SH-SY5Y (cell line): ENCODE measurements at regions not wholly inside any gene's neighbourhood (a gene's known extent, or its start where the extent isn't known, plus 50 kb on each side); places are given as distances from the start of the nearest gene placed in this dataset.

Experiments used
- GATA2 ChIP-seq: IDR thresholded peaks from 2 replicates; pipeline ENCODE4 v1.6.1; 2011; ENCODE audit warnings: mild to moderate bottlenecking, low read depth, low read length
- GATA3 ChIP-seq: IDR thresholded peaks from 2 replicates; pipeline ENCODE4 v1.6.1; 2011; ENCODE audit warnings: low read depth, mild to moderate bottlenecking, low read length, moderate library complexity

GRCh38 chr4:180814875-180815417 lies 1428.3 kb upstream of the TENM3 start:
- no peak for TF ChIP-seq GATA2
- TF ChIP-seq GATA3: no peak

DNA sequence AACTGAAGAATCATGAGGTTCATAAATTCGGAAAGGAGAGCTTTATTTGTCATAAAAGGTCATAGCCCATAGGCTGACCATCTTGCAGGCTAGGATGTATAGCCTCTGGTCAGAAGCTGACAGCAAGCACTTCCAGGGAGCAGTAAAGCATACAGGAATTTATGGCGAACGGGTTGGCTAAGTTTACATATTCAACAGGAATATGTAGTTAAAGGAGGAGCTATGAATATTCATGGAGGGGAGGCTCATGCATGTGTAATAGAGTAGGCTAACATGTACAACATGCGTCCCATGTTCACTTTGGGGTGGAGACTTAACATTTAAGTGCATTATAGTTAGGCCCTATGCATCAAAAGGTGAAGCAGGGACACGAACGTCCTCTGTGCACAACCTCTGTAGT lies 1425.7 kb upstream of the TENM3 start:
- TF ChIP-seq GATA3 (no peak), GATA2 (no peak)

GRCh38 chr4:180823108-180823507 lies 1420.1 kb upstream of the TENM3 start:
- TF ChIP-seq GATA3 (no peak), GATA2 (no peak)

DNA sequence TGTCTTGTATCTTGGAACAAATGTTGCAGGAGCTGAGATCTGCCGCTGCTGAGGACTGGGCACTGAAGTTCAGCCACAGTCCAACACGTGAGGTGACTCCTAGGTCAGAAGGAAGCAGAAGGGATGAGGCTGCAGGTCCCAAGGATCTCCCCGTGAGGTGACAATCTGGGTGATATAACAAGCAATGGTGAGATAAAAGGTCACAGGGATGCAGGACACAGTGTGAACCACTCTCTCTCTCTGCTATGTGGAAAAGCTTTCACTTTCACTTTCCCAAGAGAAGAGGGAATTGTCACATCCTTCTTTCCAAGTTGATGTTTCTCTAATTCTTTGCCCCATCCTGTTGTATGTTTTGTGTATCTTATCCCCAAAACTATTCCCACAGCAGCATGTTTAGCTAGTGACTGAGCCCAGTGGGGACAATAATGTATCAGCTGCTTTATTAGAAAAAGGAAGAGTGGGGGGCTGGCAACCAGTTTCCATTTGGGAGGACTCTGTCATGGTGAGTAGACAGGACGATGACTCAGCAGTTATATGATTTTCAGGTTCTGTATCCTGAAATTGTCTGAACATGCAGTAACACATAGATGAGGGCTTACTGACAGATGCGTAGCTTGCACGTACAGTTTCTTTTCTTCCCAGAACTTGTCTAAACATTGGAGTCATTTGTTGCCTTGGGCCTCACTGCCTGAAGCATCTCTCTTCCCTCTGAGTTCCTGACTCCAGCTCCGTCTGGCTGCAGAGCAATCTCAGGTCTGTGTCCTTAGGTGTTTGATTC lies 1415.8 kb upstream of the TENM3 start:
- TF ChIP-seq GATA3 (no peak), GATA2 (no peak)

- no peak for TF ChIP-seq GATA3
Measured at GRCh38 chr4:180828455-180829018, 1414.7 kb upstream of the TENM3 start.

- TF ChIP-seq GATA2 (no peak), GATA3 (no peak)
Measured at GRCh38 chr4:180832073-180832472, 1411.1 kb upstream of the TENM3 start.

GRCh38 chr4:180840142-180840541 lies 1403.1 kb upstream of the TENM3 start:
- TF ChIP-seq GATA2 (no peak), GATA3 (no peak)

- no peak for TF ChIP-seq GATA2
- no peak for TF ChIP-seq GATA3
Measured at GRCh38 chr4:180850318-180850940, 1392.8 kb upstream of the TENM3 start.

GRCh38 chr4:180852738-180853137 lies 1390.5 kb upstream of the TENM3 start:
- TF ChIP-seq GATA3 (no peak), GATA2 (no peak)

GRCh38 chr4:180855184-180855583 lies 1388.0 kb upstream of the TENM3 start:
- no peak for TF ChIP-seq GATA3
- no peak for TF ChIP-seq GATA2

- no peak for TF ChIP-seq GATA2
- no peak for TF ChIP-seq GATA3
Measured at GRCh38 chr4:180860089-180860720, 1383.0 kb upstream of the TENM3 start.

- TF ChIP-seq GATA3 (no peak), GATA2 (no peak)
Measured at GRCh38 chr4:180861651-180862050, 1381.6 kb upstream of the TENM3 start.

DNA sequence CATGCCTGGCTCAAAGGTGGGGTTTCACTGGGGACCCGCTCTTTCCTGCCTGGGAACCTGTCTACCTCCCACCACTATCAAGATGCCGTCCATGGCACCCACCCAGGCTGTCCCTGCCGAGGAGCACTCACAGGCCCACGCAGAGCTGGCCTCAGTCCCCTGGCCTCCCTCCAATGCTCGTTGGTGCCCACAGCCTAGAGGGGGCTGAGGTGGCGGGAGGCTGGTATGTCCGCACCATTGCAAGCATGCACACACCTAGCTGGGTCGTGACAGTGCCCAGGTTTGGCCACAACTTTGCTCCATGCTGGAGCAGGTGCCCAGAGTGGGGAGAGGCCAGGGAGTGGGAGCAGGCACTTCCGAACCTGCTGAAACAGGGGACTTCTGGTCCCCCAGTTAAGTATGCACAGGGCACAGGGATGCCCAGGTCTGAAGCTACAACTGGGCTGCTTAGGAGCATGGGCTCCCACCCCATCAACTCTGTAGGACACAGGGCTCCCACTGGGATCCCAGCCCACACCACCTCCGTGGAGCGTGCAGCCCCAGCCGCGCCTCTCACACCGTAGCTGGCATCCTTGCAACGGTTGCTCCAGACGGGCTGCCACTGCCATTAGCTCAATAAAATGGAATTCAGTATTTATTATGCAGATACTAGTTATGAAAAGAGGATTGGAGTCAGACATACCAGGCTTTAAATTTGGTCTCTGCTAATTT lies 1376.1 kb upstream of the TENM3 start:
- TF ChIP-seq GATA2: no peak
- no peak for TF ChIP-seq GATA3

- TF ChIP-seq GATA3: no peak
- no peak for TF ChIP-seq GATA2
Measured at GRCh38 chr4:180870623-180871022, 1372.6 kb upstream of the TENM3 start.

DNA sequence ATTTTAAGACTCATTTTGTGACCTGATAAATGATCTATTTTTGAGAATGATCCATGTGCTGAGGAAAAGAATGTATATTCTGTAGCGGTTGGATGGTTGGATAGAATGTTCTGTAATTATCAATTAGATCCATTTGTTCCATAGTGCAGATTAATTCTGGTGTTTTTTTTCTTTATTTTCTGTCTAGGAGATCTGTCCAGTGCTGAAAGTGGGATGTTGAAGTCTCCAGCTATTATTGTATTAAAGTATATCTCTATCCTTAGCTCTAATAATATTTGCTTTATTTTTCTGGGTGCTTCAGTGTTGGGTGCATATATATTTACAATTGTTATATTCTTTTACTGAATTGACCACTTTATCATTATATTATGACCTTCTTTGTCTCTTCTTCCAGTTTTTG lies 1344.9 kb upstream of the TENM3 start:
- TF ChIP-seq GATA2: no peak
- TF ChIP-seq GATA3: no peak
